HG03045 (cell line): ENCODE measurements at regions not wholly inside any gene's neighbourhood (a gene's known extent, or its start where the extent isn't known, plus 50 kb on each side); places are given as distances from the start of the nearest gene placed in this dataset.
"Not testable (repeated sequence)": the region's sequence is repeated elsewhere in the genome, so short reads cannot be mapped to it uniquely, and the experiment has no call there.

Experiments used
- ATAC-seq: cut with Tn5 transposase; IDR thresholded peaks from one replicate; pipeline ENCODE4 v1.9.1; 2021; ENCODE audit warnings: mild to moderate bottlenecking, moderate library complexity; ENCODE audit not compliant: unreplicated experiment

DNA sequence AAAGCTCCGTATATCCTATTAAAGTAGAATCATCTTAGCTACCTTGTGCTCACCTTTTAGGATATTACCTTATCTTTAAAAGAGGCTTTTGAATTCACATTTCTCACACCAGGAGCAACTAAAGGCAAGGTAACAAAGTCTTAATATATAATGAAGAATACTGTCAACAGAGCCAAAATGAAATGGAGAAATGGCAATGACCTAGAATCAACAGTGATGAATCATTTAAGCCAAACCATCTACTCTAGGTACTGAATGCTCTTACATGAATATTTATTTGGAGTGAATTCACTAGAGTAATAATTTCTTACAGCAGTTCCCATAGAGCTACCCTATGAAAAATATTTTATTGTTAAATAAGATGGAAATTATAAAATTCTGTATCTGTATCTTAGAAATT, 421.0 kb downstream of the RND3 start:
- no peak for ATAC-seq

DNA sequence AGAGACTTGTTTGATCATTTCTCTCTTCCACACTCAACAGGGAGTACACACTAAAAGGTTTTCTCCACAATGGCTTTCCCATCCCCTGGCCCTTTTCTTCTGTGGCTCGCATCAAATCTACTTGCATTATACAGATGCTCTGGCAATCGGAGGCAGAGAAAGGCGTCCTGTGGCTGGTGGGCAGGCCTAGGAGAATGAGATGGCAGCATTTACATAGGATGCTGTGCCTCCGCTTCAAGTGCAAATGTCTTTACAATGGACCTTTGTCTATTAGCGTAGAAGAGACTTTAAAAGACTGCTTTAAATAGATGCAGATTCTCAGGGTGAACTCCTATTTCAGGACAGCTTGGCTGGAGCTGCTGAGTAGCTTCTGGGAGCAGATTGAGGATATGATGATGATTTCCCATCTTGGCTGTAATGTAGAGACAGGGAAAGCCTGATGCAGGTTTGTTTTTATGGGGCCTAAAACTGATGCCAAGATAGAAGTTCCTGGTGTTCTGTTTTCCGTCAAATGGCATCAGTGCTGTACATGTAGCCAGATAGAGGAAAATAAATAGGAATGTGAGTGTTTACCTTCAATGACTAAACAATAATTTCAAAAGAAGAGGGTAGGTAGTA, 423.4 kb downstream of the RND3 start:
- no peak for ATAC-seq

DNA sequence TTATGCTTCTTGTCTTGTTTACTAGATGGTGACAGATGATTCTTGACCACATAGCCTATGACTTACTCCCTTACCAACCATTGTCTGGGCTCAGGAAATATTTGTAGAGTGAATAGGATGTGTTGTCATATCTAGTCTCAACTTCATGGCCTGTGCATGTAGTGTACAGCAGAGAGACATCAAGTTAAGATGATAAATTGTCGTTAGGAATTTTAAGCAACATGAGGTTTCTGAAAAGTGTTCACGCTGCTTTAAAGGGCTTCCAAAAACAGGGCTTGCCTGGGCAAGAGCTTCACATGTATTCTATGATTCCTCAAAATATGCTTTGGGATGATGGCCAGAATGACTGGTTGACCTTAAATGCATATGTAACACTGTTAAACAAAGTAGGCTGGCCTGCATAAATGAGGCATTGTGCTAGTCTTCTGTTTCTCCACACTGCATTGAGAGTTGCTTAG, 424.0 kb downstream of the RND3 start:
- no peak for ATAC-seq

DNA sequence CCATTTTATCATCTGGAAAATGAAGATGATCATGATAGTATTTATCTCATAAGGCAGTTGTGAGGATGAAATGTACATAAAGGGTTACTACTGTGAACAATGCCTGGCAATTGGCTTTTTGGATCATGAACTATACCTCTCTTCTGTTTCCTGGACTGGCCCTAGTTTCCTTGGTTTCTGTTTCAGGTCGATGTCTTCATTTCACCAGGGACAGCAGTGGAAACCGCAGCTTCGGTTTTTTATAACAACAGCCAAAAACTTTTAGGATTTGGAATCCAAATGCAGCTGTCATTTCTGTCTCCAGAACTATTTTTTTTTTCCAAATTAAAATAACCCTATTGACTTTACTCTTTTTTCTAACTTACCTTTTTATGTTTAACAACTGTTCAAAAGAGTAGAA, 425.1 kb downstream of the RND3 start:
- ATAC-seq = no peak

DNA sequence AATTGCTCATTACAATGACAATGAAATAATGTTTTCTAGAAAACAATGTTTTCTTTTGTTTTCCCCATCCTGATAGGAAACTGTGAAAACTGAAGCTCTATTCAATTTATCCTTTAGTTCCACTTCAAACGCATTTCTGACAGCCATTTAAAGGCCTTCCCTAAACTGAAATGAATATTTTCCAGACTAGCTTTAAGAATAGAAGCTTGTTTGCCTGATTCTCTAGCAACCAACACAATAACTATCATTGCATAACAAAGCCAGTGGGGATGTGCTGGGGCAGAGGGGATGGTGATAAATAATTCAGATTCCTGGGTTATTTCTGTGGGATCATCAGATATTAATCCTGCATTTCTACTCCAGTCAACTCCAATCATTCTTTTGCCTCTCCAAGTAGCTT, 427.1 kb downstream of the RND3 start:
- no peak for ATAC-seq

DNA sequence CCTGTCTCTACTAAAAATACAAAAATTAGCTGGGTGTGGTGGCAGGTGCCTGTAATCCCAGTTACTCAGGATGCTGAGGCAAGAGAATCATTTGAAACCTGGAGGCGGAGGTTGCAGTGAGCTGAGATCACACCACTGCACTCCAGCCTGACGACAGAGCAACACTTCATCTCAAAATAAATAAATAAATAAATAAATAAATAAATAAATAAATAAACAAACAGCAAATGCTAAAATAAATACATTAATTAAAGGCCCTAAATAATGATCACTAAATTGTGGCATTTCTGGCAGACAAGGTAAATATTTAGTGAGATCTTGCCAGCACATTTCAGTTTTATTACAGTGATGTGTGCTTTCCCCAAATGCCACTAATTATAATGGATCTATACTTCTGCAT, 427.8 kb downstream of the RND3 start:
- not testable (repeated sequence) for ATAC-seq

DNA sequence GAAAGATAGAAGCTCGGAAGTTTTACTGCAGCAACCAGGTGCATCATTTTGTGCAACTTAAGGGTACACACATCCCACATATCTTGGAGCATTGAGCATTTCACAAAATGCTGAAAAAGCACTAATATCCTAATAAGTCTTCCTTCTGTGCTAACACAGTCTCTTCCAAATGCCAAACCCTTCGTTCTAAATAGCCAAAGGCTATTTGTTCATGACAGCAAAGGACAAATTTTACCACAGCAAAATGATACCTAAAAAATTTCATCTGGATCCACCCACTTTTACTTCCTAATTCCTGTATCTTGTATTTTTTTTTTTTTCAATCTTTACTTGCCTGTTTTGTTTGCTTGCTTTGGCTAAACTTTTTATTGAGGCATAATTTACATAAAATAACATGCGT, 435.0 kb downstream of the RND3 start:
- ATAC-seq = no peak

DNA sequence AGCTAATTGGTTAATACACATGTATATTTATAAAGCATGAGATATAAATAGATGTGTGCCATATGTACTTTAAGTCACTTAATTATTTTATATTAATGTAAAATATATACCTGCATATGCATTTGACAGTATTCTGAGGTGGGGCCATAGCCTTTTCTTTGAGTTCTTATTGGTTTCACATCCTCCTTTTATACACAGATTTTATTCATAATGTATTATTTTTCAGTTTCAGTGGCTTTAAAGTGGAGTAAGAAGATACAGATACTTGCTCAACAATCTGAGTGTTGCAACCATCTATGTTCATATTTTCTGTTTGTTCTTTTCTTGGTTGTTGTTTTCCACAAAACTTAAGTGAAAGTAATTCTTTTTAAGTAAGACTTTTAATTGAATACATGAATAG, 436.5 kb downstream of the RND3 start:
- no peak for ATAC-seq

DNA sequence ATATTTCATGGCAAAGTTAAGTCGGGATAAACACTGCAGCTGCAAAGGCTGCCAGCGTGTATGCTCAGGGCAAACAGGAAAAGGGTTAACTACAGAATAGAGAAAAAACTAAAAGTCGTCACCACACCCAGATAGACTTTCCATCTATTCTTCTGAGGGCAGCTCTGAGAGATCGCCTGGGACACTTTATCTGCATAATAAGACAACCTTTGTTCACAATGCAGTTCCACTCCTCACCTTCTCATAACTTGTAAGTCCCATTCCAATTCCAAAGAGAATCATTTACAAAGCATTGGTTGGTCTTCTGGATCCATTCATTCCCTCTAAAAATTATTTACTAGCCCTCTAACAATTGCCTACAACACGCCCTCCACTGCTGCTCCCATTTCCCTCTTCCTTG, 437.4 kb downstream of the RND3 start:
- no peak for ATAC-seq

DNA sequence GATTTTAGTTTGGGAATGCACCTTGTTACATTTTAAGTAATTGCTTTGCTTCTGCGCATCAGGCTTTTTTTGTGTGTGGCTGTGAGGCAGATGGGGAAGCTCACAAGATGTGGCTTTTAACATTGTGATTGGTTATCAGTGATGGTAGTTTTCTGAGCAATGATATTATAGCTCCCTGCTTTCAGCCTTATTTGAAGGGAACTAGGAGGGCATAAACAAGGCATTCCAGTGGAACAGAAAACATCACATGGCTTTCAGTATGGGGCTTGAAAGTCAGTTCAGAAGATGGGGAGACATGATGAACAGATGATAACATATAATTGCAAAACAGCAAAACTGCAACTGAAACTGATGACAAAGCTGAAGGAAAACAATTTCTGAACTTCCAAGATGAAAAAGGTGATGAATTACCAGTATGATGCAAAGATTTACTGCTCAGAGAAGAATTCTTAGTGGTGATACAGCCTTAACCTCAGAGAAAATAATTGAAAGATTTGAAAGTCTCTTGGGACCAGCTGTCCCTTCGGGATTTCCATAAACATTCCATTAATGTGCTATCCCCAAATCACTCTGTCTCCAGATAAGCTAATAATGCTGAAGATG, 439.7 kb downstream of the RND3 start:
- no peak for ATAC-seq

DNA sequence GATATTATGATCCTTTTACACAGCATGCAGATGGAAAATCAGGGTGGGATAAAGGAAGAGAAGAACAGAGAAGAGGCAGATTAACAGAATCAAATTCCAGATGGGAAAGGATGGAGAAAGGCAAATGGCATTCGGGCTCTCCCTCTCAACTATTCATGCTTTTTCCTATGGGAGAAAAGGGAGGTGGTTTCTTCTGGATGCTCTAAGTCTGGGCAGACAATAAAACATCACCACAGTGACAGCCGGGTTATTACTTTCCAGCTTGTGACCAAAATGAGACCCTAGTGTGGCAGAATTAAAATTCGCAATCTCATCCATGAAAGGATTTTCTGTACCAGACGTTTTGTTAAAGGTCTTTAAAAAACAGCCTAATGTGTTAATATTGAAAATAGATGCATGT, 440.7 kb downstream of the RND3 start:
- no peak for ATAC-seq

DNA sequence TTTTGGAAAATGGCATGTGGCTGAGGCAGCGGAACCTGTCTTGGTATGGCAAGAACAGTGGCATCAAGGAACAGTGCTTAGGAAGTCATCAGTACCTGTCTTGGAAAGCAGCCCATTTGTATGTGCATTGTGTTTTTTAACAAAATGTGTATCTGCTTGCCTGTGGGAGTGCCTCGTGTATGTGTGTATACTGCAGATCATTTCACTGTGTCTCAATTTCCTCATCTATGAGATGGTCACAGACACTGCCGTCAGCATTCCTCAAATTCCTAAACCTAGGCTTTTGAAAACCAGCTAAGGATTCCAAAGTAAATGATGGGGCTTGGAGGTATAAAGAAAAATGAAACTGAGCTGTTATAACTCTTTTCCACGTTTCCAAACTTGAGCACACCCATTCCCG, 441.3 kb downstream of the RND3 start:
- ATAC-seq = no peak

DNA sequence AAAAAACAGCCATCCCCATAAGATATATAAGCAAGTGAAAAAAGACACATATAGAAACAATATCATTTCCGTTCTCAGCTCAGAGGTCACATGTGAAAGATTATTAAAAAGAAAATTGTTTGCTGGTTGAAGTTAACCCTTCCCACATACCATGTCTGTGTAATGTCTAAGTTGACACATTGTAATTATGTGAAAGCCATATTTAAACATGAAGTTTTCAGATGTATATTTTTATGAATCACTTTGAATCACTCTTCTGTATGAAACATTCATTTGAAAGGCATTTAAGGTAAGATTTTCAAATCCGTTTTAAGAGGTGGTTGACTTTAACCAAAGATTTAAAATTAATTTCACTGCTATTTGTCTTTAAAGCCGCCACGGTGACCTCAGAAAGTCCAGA, 441.9 kb downstream of the RND3 start:
- no peak for ATAC-seq

DNA sequence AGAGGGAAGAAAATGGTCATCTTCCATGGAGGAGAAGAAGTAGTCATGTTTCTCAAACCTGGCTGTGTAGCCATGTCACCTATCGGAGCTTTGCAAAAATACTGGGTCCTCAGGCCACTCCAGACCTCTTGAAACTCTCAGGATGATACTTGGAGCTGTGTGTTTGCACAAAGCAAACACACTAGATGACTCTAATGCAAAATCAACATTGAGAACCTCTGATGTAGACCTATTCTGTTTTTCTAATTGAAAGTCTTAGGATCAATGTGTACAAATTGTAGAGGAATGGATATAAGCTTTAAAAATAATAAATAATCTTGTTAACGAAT, 444.3 kb downstream of the RND3 start:
- no peak for ATAC-seq

DNA sequence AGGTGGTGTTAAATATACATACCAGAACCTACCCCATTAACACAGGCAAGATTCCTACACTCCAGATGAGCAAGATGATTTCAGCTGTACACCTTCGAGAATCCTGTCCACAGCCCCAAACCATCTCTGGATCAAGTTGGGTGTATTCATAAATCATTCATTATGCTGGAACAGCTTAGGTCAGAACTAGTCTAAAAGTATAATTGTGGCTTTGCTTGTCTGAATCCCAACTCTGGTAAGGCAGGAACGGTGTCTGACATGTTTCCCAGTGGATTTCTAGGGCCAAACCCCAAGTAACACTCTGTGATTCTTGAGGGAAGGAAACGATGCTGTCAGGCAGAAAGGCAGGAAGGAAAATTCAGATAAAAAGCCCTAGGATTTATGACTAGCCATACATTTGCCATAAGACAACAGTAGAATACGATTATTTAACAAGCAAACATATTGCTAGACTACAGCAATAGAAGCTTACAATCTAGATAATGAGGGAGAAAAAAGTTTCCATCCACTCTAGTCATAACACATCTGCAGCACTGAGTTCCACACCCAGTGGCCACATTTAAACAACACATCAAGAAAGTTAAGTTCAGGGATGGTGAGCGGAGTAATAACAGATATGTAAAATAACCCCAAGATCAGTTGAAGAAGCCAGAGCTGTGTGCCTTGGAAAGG, 444.8 kb downstream of the RND3 start:
- no peak for ATAC-seq

DNA sequence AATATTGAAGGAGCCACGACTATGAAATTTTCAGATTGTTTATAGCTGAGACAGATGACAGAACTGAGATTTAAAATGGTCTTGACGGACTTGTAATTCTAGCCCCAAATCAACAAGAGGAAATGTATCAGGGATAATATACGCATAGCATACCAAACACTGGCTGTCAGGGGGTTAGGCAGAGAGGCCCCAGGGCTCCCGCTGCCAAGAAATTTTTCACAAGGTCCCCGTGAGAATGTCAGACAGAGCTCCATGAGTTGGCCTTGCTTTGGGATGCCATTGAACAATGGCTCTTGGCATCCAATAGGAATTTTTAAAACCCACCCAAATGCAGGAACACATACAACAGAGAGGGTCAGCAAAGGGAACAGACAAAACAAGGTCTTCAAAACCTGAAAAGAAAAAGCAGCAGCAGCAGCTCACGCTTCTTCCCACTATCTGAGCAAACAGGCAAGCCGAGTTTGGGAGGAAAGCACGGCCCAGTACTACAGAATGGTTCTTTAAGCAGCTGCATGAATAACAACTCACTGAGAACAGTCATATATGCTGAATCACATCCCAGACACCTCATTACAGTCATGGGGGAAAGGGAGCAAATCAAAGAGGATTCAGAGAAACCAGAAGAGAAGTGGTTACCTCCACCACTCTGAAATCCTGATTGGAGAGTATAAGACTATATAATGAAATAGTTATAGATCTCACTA, 445.6 kb downstream of the RND3 start:
- no peak for ATAC-seq

DNA sequence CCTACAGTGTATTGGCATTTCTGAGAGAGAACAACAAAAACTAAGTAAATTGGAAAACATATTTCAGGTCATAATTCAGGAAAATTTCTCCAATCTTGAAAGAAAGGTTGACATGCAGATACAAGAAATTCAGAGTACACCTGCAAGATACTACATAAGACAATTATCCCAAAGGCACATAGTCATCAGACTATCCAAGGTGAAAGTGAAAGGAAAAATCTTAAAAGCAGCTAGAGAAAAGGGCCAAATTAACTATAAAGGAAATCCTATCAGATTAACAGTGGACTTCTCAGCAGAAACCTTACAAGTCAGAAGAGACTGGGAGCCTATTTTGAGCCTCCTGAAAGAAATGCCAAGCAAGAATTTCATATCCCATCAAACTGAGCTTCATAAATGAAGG, 449.0 kb upstream of the MMADHC start:
- no peak for ATAC-seq

DNA sequence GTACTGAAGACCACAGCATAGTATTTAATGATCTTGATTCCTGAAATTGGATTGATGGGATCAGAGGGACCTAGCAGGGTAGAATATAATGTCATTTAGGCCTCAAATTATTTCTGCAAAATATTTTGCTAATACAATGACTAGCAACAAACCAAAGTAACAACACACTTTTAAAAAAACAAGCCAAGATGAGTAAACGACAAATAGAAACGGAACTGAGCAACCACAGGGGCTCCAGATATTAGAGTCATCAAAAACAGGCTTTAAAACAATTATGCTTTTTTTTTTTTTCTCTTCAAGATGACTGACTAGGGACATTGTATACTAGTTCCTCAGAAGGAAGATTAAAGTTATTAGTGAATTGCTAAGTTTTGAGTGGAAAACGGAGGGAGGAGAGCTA, 447.1 kb upstream of the MMADHC start:
- no peak for ATAC-seq

DNA sequence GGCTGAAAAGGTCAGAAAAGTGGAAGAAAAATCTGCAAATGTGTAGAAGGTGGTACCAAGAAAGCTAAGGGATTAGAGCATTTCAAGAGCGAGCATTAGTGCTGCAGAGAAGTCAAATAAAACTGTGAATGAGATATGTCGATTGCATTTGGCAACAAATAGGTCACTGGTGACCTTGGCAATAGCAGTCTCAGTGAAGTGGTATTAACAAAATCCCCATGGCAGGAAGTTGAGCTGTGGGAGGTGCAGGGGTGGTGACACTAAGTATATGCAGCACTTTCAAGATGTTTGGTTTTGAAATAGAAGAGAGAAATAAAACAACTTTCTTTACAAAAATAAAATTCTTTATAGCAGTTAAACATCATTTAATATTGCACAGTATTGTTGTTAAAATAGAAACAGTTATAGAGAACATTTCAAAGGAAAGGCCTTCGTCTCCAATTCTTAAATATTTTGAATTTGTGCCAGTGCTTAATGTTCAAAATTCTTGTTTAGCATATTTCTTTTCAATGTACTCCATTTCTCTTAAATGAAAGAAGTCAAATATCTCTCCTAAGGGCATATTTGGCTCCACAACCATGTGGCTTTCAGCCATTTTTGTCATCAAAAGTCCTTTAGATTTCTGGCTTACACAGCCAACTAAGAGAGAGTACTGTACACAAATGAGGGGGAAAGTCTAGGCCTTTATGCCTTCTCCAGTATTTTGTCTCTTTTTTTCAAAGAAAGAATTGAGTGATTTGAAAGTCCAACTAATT, 443.0 kb upstream of the MMADHC start:
- no peak for ATAC-seq

DNA sequence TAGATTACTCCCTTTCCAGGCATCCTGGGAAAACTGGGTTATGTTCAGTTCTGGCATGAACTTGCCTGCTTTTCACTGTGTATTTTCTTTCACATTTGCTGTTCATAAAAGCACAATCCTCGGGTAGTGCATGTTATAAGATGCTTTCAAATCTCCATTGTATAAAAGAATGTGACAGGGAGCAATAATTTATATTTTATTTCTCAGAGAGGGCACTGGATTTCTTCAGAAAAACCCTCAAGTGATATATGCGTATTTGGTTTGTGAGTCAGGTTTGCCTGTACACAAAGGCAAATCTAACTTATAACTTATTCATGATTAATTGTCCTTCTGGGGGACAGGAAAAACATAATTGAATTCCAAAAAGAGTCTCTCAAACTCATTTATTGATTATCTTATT, 440.7 kb upstream of the MMADHC start:
- ATAC-seq = no peak

DNA sequence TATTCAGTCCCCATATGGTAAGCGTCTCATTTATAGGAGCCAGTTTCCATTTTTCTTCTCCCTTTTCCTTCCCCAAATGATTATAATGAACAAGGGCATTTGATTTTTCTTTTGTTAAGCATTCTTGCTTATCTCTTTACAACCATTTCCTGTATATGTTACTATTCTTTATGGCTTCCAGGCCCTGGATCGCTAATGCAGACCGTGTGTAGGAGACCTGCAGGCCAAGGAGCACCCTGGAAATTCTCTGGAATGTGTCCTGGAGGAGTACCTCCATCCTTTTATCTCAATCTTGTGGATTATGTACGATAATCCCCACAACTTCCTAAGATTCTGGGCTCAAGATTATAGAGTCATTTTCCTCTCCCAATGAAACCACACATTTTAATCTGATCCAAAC, 439.6 kb upstream of the MMADHC start:
- ATAC-seq = no peak
